OCI-LY1 (cell line): ENCODE measurements at regions not wholly inside any gene's neighbourhood (a gene's known extent, or its start where the extent isn't known, plus 50 kb on each side); places are given as distances from the start of the nearest gene placed in this dataset.
"Not testable (repeated sequence)": the region's sequence is repeated elsewhere in the genome, so short reads cannot be mapped to it uniquely, and the experiment has no call there.

Experiments used
- H2AFZ ChIP-seq: fragments of 200-600 bp; sonication (generic), shearing (Covaris generic); 2 replicates; pipeline ENCODE4 v1.6.0; 2014; ENCODE audit warnings: antibody characterized with exemption, mild to moderate bottlenecking, low read length
- H3F3A ChIP-seq: fragments of 200-600 bp; sonication (generic), shearing (Covaris generic); 2 replicates; pipeline ENCODE4 v1.6.0; 2014; ENCODE audit warnings: mild to moderate bottlenecking, antibody characterized with exemption, low read length, moderate library complexity; ENCODE audit not compliant: insufficient read depth
- H3K27ac ChIP-seq: fragments of 200-600 bp; sonication (generic); 2 replicates; pipeline ENCODE4 v1.5.1; 2014; ENCODE audit warnings: low read length, mixed run types, mild to moderate bottlenecking, low read depth; ENCODE audit not compliant: poor library complexity, severe bottlenecking
- H3K27me3 ChIP-seq: fragments of 200-600 bp; sonication (generic); 2 replicates; pipeline ENCODE4 v1.6.0; 2014; ENCODE audit warnings: antibody characterized with exemption, mild to moderate bottlenecking, low read length, moderate library complexity; ENCODE audit not compliant: insufficient read depth
- H3K36me3 ChIP-seq: fragments of 200-600 bp; sonication (generic); 2 replicates; pipeline ENCODE4 v1.6.1; 2014; ENCODE audit warnings: mild to moderate bottlenecking, antibody characterized with exemption, low read length, moderate library complexity, mixed read lengths; ENCODE audit not compliant: insufficient read depth
- H3K4me1 ChIP-seq: fragments of 200-600 bp; sonication (generic); 2 replicates; pipeline ENCODE4 v1.5.1; 2014; ENCODE audit warnings: mild to moderate bottlenecking, low read length, moderate library complexity; ENCODE audit not compliant: insufficient read depth, severe bottlenecking
- H3K4me2 ChIP-seq: fragments of 200-600 bp; sonication (generic), shearing (Covaris generic); 2 replicates; pipeline ENCODE4 v1.6.1; 2014; ENCODE audit warnings: low read length
- H3K4me3 ChIP-seq: fragments of 200-600 bp; sonication (generic); 2 replicates; pipeline ENCODE4 v1.5.1; 2014; ENCODE audit warnings: low read length, low read depth, mild to moderate bottlenecking, mixed read lengths; ENCODE audit not compliant: poor library complexity, severe bottlenecking
- H3K79me2 ChIP-seq: fragments of 200-600 bp; shearing (Covaris generic); 2 replicates; pipeline ENCODE4 v1.6.1; 2016; ENCODE audit warnings: mixed run types, low read length, mixed read lengths; ENCODE audit not compliant: insufficient read depth
- H3K9ac ChIP-seq: fragments of 200-600 bp; sonication (generic), shearing (Covaris generic); 2 replicates; pipeline ENCODE4 v1.6.1; 2014; ENCODE audit warnings: mild to moderate bottlenecking, low read length, mixed read lengths
- H3K9me2 ChIP-seq: fragments of 200-600 bp; sonication (generic), shearing (Covaris generic); 2 replicates; pipeline ENCODE4 v1.6.1; 2014; ENCODE audit warnings: low read depth, mild to moderate bottlenecking, low read length, mixed read lengths
- H3K9me3 ChIP-seq: fragments of 200-600 bp; shearing (Covaris generic); 2 replicates; pipeline ENCODE4 v1.6.1; 2014; ENCODE audit warnings: low read length, mixed read lengths
- H4K20me1 ChIP-seq: fragments of 200-600 bp; sonication (generic), shearing (Covaris generic); 2 replicates; pipeline ENCODE4 v1.6.0; 2016; ENCODE audit warnings: mild to moderate bottlenecking, low read length; ENCODE audit not compliant: insufficient read depth
- CTCF ChIP-seq: fragments of 200-600 bp; sonication (generic), shearing (Covaris generic); IDR thresholded peaks from 2 replicates; pipeline ENCODE4 v1.5.1; 2017; ENCODE audit warnings: mild to moderate bottlenecking, antibody characterized with exemption, low read length, moderate library complexity, mixed read lengths
- EZH2 ChIP-seq: fragments of 200-600 bp; sonication (generic), shearing (Covaris generic); IDR thresholded peaks from 2 replicates; pipeline ENCODE4 v1.8.0; 2017; ENCODE audit warnings: borderline replicate concordance, mixed run types, mild to moderate bottlenecking, antibody characterized with exemption, low read length, moderate library complexity, mixed read lengths

GRCh38 chr7:79761876-79762429, 308.5 kb upstream of the MAGI2 start:
- no peaks in the 10 kb centered on the region for H3K9me3 ChIP-seq
- no peak overlapping the region for H3K4me3 ChIP-seq
- no peaks in the 10 kb centered on the region for H3K27me3 ChIP-seq
- no peaks in the 10 kb centered on the region for H3K36me3 ChIP-seq
- no peaks in the 10 kb centered on the region for H3K79me2 ChIP-seq
- H3K9ac ChIP-seq = no peak overlapping the region
- H4K20me1 ChIP-seq = no peaks in the 10 kb centered on the region
- TF ChIP-seq EZH2 (no peak), CTCF (no peak)
- H3K4me1 ChIP-seq = no peaks in the 10 kb centered on the region
- H2AFZ ChIP-seq = no peak overlapping the region
- no peak overlapping the region for H3K4me2 ChIP-seq
- H3K27ac ChIP-seq = no peak overlapping the region
- H3F3A ChIP-seq = no peaks in the 10 kb centered on the region
- H3K9me2 ChIP-seq = no peaks in the 10 kb centered on the region

- H3K79me2 ChIP-seq, H3K9me3 ChIP-seq, H3F3A ChIP-seq, H2AFZ ChIP-seq, H3K9ac ChIP-seq, H3K27me3 ChIP-seq, H3K36me3 ChIP-seq, H3K9me2 ChIP-seq, H3K4me1 ChIP-seq, H3K4me3 ChIP-seq, H3K4me2 ChIP-seq, H3K27ac ChIP-seq, H4K20me1 ChIP-seq: not testable (repeated sequence)
Observed at GRCh38 chr7:79750941-79751340, 297.5 kb upstream of the MAGI2 start.

- Histone ChIP-seq H3K36me3 (no peaks in the 10 kb centered on the region), H3K4me2 (no peak overlapping the region), H3K9me3 (no peaks in the 10 kb centered on the region), H4K20me1 (no peaks in the 10 kb centered on the region), H3K4me3 (no peak overlapping the region), H3F3A (no peaks in the 10 kb centered on the region), H3K79me2 (no peaks in the 10 kb centered on the region), H2AFZ (no peak overlapping the region), H3K27ac (no peak overlapping the region), H3K27me3 (no peaks in the 10 kb centered on the region), H3K9me2 (no peaks in the 10 kb centered on the region), H3K4me1 (no peaks in the 10 kb centered on the region), H3K9ac (no peak overlapping the region)
- no peak for TF ChIP-seq CTCF
Observed at GRCh38 chr7:79749856-79750255, 296.4 kb upstream of the MAGI2 start.

- H3F3A ChIP-seq = no peaks in the 10 kb centered on the region
- H3K4me2 ChIP-seq = no peak overlapping the region
- H3K9ac ChIP-seq = no peak overlapping the region
- no peaks in the 10 kb centered on the region for H3K27me3 ChIP-seq
- no peak overlapping the region for H3K27ac ChIP-seq
- no peak; the same call in 1 of the 2 replicates for TF ChIP-seq CTCF
- TF ChIP-seq EZH2 = no peak
- H3K9me2 ChIP-seq = no peaks in the 10 kb centered on the region
- H3K36me3 ChIP-seq = no peaks in the 10 kb centered on the region
- H4K20me1 ChIP-seq = no peaks in the 10 kb centered on the region
- H3K79me2 ChIP-seq = no peaks in the 10 kb centered on the region
- H3K9me3 ChIP-seq = no peaks in the 10 kb centered on the region
- H2AFZ ChIP-seq = no peak overlapping the region
- H3K4me3 ChIP-seq = no peak overlapping the region
- H3K4me1 ChIP-seq = no peaks in the 10 kb centered on the region
Observed at GRCh38 chr7:79741684-79742083, 288.2 kb upstream of the MAGI2 start.
